ENCODE measurements at regions not wholly inside any gene's neighbourhood (a gene's known extent, or its start where the extent isn't known, plus 50 kb on each side); places are given as distances from the start of the nearest gene placed in this dataset.

DNA sequence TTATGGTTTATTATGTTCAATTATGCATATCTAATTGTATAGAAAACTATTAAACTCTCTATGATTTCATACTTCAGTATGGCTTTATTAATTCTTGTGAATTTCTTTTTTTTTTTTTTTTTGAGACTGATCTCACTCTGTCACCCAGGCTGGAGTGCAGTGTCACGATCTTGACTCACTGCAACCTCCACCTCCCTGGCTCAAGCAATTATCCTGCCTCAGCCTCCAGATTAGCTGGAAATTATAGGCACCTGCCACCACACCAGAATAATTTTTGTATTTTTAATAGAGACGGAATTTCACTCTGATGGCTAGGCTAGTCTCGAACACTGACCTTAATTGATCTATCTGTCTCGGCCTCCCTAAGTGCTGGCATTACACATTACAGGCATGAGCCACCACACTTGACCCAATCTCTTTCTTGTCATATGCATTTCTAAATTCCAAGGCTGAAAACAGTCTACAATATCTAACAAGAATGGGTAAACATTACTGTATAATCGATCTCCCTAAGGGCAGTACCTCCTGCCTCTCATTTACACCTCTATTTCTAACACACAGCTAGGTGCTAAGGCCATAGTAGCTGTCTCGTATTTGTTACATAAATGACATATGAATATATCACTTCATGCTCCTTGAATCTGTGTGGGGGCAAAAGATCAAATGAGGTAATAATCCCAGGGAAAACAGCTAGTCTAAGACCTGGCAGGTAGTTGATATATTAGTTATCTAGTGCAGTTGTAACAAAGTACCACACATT, 258.2 kb upstream of the CDH8 start:
- TF ChIP-seq, protein P1, sequence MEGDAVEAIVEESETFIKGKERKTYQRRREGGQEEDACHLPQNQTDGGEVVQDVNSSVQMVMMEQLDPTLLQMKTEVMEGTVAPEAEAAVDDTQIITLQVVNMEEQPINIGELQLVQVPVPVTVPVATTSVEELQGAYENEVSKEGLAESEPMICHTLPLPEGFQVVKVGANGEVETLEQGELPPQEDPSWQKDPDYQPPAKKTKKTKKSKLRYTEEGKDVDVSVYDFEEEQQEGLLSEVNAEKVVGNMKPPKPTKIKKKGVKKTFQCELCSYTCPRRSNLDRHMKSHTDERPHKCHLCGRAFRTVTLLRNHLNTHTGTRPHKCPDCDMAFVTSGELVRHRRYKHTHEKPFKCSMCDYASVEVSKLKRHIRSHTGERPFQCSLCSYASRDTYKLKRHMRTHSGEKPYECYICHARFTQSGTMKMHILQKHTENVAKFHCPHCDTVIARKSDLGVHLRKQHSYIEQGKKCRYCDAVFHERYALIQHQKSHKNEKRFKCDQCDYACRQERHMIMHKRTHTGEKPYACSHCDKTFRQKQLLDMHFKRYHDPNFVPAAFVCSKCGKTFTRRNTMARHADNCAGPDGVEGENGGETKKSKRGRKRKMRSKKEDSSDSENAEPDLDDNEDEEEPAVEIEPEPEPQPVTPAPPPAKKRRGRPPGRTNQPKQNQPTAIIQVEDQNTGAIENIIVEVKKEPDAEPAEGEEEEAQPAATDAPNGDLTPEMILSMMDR (IDR thresholded peaks at IDR 0.05), result no peak
- TF ChIP-seq POLR2A (IDR thresholded peaks at IDR 0.05), result no peak
- Histone ChIP-seq H3K27ac (no peak overlapping the region), H3K27me3 (no peaks in the 10 kb centered on the region), H3K9me3 (no peaks in the 10 kb centered on the region), H3K36me3 (no peaks in the 10 kb centered on the region), H3K4me1 (no peaks in the 10 kb centered on the region), H3K4me3 (no peak overlapping the region)
- no peak for DNase-seq

DNA sequence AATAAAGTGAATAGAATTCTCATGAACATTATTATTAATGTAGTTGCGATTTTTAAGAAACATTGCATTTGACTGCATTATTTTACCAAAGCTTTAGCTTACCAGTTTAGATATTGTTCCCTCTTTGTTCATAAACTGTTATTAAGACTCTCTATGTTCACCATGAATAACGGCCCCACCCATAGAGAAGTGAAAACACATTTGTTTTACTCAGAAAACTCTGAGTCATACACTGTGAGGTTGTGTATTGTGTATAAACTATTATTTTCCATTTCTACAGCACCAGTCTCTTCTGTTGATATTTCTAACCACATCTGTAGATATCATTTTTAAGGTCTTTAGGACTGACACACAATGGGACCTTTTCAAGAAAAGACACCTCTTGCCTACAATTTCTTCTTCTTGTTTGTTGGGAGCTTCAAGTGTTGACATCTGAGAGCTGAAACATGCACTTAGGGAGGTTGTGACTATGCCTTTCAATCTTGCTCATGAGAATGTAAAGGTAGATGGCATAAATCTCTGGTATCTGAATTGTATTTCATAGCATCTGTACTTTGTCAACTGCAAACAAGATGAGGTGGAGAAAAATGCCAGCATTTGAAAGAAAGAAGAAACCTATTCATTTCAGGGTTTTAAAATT, 252.9 kb upstream of the CDH8 start:
- no peaks in the 10 kb centered on the region for H3K36me3 ChIP-seq
- DNase-seq, result no peak
- no peaks in the 10 kb centered on the region for H3K9me3 ChIP-seq
- no peak overlapping the region for H3K27ac ChIP-seq
- no peaks in the 10 kb centered on the region for H3K27me3 ChIP-seq
- no peaks in the 10 kb centered on the region for H3K4me1 ChIP-seq
- TF ChIP-seq POLR2A (IDR thresholded peaks at IDR 0.05), result no peak
- TF ChIP-seq, protein P1 (IDR thresholded peaks at IDR 0.05), result no peak
- H3K4me3 ChIP-seq, result no peak overlapping the region

DNA sequence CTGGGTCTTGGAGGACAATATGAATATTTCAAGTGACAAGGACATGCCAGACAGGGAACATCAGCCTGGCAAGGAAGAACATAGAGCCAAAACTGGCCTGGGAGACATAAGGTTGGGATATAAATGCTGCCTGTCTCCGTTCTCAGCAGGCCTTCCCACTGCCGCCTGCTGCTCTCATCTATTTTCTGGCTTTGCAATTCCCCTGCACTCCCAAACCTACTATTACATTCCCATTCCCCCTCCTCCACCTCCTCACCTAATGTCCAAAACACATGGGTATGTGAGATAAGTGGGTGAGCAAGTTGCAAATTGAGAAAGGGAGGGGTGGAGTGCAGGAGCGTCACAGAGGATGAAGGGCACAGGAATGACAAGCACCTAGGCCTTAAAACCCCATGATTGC, 244.3 kb upstream of the CDH8 start:
- no peak for DNase-seq
- Histone ChIP-seq H3K4me1 (no peaks in the 10 kb centered on the region), H3K27me3 (no peaks in the 10 kb centered on the region), H3K9me3 (no peaks in the 10 kb centered on the region), H3K36me3 (no peaks in the 10 kb centered on the region), H3K27ac (no peak overlapping the region), H3K4me3 (no peak overlapping the region)
- TF ChIP-seq, protein P1 (IDR thresholded peaks at IDR 0.05), result no peak
- no peak for TF ChIP-seq POLR2A (IDR thresholded peaks at IDR 0.05)

DNA sequence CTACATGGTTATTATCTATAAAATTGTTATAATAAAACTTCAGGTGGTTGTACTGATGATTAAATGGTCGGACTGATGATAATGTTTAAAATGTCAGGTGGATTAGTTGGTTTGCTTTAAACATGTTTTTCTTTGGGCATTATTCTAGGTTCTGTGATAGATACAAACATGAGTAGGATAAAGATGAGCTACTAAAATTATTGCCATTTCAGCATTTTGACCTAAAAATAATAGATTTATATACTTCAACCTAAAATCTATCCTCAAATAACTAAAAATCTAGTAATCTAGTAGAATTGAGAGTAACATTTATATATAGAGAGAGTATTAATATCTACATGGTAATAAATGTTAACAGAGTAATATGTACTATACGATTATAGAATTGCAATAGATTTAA, 241.7 kb upstream of the CDH8 start:
- H3K27me3 ChIP-seq, result no peaks in the 10 kb centered on the region
- no peak overlapping the region for H3K4me3 ChIP-seq
- no peaks in the 10 kb centered on the region for H3K9me3 ChIP-seq
- TF ChIP-seq POLR2A (IDR thresholded peaks at IDR 0.05), result no peak
- TF ChIP-seq, protein P1 (IDR thresholded peaks at IDR 0.05), result no peak
- no peaks in the 10 kb centered on the region for H3K4me1 ChIP-seq
- H3K36me3 ChIP-seq, result no peaks in the 10 kb centered on the region
- H3K27ac ChIP-seq, result no peak overlapping the region
- no peak for DNase-seq

DNA sequence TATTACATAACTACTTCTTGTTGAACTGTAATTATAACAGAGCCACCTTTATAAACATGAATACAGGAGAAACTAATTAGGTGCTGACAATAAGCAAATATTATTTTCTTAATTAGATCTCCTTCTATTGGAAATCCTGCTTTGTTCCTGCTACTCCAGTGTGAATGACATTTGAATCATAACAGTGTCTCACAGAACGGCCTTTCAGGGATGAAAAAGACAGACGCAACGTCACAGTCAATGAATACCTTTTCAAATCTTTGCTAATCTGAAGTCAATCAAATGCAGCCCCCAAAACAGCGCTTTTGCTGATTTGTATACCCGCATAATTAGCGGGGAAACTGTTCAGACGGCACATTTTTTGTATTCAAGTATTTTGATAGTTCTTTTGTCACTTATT, 240.4 kb upstream of the CDH8 start:
- TF ChIP-seq, protein P1 (IDR thresholded peaks at IDR 0.05), result no peak
- no peak for TF ChIP-seq POLR2A (IDR thresholded peaks at IDR 0.05)
- H3K27ac ChIP-seq, result no peak overlapping the region
- H3K4me3 ChIP-seq, result no peak overlapping the region
- no peaks in the 10 kb centered on the region for H3K36me3 ChIP-seq
- no peaks in the 10 kb centered on the region for H3K9me3 ChIP-seq
- H3K4me1 ChIP-seq, result no peaks in the 10 kb centered on the region
- no peaks in the 10 kb centered on the region for H3K27me3 ChIP-seq
- DNase-seq, result no peak
